ENCODE measurements at regions not wholly inside any gene's neighbourhood (a gene's known extent, or its start where the extent isn't known, plus 50 kb on each side); places are given as distances from the start of the nearest gene placed in this dataset.

GRCh38 chr10:20508921-20509320 is 388.2 kb downstream of the NEBL start:
- H3K27me3 ChIP-seq (ENCODE audit: control insufficient read depth in 4 of 4, insufficient read depth in 4 of 4, low read length in 3 of 4), result peaks cover 0 to 4% (median 0%) of the 10 kb centered on the region in 4 donors
- H3K9me3 ChIP-seq (ENCODE audit: control insufficient read depth in 4 of 4, low read length in 3 of 4), result peaks cover 0 to 1% (median 0%) of the 10 kb centered on the region in 4 donors
- no peak overlapping the region for H3K4me3 ChIP-seq (ENCODE audit: low read depth in 1 of 3, low read length in 3 of 3)
- no peak for DNase-seq (ENCODE audit: low spot score)
- no peaks in the 10 kb centered on the region for H3K36me3 ChIP-seq (ENCODE audit: control insufficient read depth in 4 of 4, insufficient read depth in 3 of 4, low read depth in 1 of 4, low read length in 3 of 4)
- TF ChIP-seq YY1 (IDR thresholded peaks at IDR 0.05), result no peak
- TF ChIP-seq TAF1 (conservative IDR thresholded peaks at IDR 0.05), result no peak
- TF ChIP-seq ATF3 (IDR thresholded peaks at IDR 0.05), result no peak
- no peak for TF ChIP-seq ZBTB33 (IDR thresholded peaks at IDR 0.05)
- TF ChIP-seq RXRA (IDR thresholded peaks at IDR 0.05), result no peak
- TF ChIP-seq RAD21 (IDR thresholded peaks at IDR 0.05), result no peak
- TF ChIP-seq JUND (IDR thresholded peaks at IDR 0.05), result no peak
- H3K4me1 ChIP-seq (ENCODE audit: control insufficient read depth in 4 of 4, insufficient read depth in 4 of 4, low read length in 3 of 4), result no peaks in the 10 kb centered on the region
- H3K9ac ChIP-seq (ENCODE audit: low read depth in 1 of 2, low read length in 2 of 2), result no peak overlapping the region
- no peak overlapping the region for H3K27ac ChIP-seq (ENCODE audit: low read depth in 1 of 2, low read length in 2 of 2)

- WGBS, result 49% methylated on average over 5 of the region's 5 CpGs
- TF ChIP-seq NR2F2 (IDR thresholded peaks at IDR 0.05) (no peak), GABPA (IDR thresholded peaks at IDR 0.05 in 1 of 2, conservative IDR thresholded peaks at IDR 0.05 in 1 of 2) (no peak), EGR1 (IDR thresholded peaks at IDR 0.05; ENCODE audit: low read depth in 2 of 2) (no peak), ZBTB33 (IDR thresholded peaks at IDR 0.05) (no peak), RXRA (IDR thresholded peaks at IDR 0.05) (no peak), FOXA1 (IDR thresholded peaks at IDR 0.05) (no peak), SP1 (IDR thresholded peaks at IDR 0.05) (no peak), TAF1 (conservative IDR thresholded peaks at IDR 0.05) (no peak), FOXA2 (IDR thresholded peaks at IDR 0.05) (no peak), ATF3 (IDR thresholded peaks at IDR 0.05) (no peak), HNF4A (conservative IDR thresholded peaks at IDR 0.05) (no peak), JUND (IDR thresholded peaks at IDR 0.05) (no peak)
- H3K27me3 ChIP-seq (ENCODE audit: control insufficient read depth in 4 of 4, insufficient read depth in 4 of 4, low read length in 3 of 4), result peaks cover 0 to 4% (median 0%) of the 10 kb centered on the region in 4 donors
- DNase-seq (ENCODE audit: low spot score), result no peak
- H3K9me3 ChIP-seq (ENCODE audit: control insufficient read depth in 4 of 4, low read length in 3 of 4), result peaks cover 0 to 1% (median 0%) of the 10 kb centered on the region in 4 donors
- H3K27ac ChIP-seq (ENCODE audit: low read depth in 1 of 2, low read length in 2 of 2), result no peak overlapping the region
- no peaks in the 10 kb centered on the region for H3K36me3 ChIP-seq (ENCODE audit: control insufficient read depth in 4 of 4, insufficient read depth in 3 of 4, low read depth in 1 of 4, low read length in 3 of 4)
- H3K4me3 ChIP-seq (ENCODE audit: low read depth in 1 of 3, low read length in 3 of 3), result no peak overlapping the region
- no peaks in the 10 kb centered on the region for H3K4me1 ChIP-seq (ENCODE audit: control insufficient read depth in 4 of 4, insufficient read depth in 4 of 4, low read length in 3 of 4)
- H3K9ac ChIP-seq (ENCODE audit: low read depth in 1 of 2, low read length in 2 of 2), result no peak overlapping the region
Measured at GRCh38 chr10:20502903-20503585, 394.1 kb downstream of the NEBL start.

Measured in liver (tissue), 7 donors.